Ishikawa (cell line): ENCODE measurements at regions not wholly inside any gene's neighbourhood (a gene's known extent, or its start where the extent isn't known, plus 50 kb on each side); places are given as distances from the start of the nearest gene placed in this dataset.

Experiments used
- CEBPB ChIP-seq: IDR thresholded peaks from 2 replicates; pipeline ENCODE4 v1.6.1; 2012
- EGR1 ChIP-seq: IDR thresholded peaks from 2 replicates; pipeline ENCODE4 v1.6.1; 2012
- EP300 ChIP-seq: IDR thresholded peaks from 2 replicates; pipeline ENCODE4 v1.6.1; 2012; ENCODE audit warnings: borderline replicate concordance
- REST ChIP-seq: IDR thresholded peaks from 2 replicates; pipeline ENCODE4 v1.6.1; 2012; ENCODE audit warnings: low read depth, mild to moderate bottlenecking
- TF ChIP-seq, protein P1 (sequence below): IDR thresholded peaks from 2 replicates; pipeline ENCODE4 v1.6.1; 2012

GRCh38 chr5:72658761-72659540, 151.7 kb upstream of the ZNF366 start:
- TF ChIP-seq CEBPB (no peak), REST (no peak), EGR1 (no peak), EP300 (no peak)
- TF ChIP-seq, protein P1, sequence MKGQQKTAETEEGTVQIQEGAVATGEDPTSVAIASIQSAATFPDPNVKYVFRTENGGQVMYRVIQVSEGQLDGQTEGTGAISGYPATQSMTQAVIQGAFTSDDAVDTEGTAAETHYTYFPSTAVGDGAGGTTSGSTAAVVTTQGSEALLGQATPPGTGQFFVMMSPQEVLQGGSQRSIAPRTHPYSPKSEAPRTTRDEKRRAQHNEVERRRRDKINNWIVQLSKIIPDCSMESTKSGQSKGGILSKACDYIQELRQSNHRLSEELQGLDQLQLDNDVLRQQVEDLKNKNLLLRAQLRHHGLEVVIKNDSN = no peak
